ENCODE measurements at regions not wholly inside any gene's neighbourhood (a gene's known extent, or its start where the extent isn't known, plus 50 kb on each side); places are given as distances from the start of the nearest gene placed in this dataset.

DNA sequence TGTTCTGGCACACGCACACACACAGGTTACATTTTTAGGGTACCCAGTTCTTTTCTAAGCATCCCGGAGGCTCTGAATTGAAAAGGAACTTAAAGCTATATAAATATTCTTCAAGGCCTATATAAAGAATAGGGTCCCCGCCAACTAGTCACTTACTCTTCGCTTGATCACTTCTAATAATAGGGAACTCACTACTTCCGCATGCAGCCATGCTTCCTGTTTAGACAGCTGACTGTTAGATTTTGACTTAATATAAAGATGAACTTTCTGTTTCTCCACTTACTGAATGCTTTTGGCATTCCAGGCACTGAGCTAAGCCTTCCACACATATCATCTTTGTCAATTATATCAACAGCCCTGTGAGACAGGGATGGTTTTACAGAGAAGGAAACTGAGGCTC is 259.6 kb downstream of the TSHZ3 start:
- no peak for DNase-seq

DNA sequence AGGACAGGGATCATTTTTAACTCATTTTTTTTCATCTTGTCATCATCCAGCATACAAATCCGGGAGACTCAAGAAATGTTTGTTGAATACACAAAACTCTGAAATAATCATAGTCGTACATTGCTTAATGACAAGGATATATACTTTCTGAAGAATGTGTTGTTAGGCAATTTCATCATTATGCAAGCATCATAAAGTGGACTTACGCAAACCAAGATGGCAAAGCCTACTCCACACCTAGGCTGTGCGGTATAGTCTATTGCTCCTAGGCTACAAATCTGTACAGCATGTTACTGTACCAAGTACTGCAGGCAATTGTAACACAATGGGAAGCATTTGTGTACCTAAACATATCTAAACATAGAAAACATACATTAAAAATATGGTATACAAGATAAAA is 264.1 kb downstream of the TSHZ3 start:
- DNase-seq: no peak

DNA sequence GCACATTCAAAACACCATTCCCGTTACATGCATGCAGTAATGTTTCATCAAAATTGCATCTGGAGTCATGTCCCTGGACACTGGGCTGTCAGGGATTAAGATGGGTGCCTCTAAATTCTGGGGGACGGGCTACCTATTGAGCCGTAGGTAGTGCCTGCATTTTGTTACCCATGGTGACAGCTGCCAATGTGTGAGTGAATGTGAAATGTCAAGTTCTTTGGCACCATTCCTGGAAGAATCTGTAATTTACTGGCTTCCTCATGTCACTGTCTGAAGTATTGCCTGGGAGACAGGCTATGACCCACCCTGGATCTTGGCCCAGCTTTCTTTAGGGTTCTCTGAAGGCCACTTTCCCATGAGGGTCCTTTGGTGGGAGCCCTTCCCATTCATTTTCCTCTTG is 266.1 kb downstream of the TSHZ3 start:
- DNase-seq: no peak

DNA sequence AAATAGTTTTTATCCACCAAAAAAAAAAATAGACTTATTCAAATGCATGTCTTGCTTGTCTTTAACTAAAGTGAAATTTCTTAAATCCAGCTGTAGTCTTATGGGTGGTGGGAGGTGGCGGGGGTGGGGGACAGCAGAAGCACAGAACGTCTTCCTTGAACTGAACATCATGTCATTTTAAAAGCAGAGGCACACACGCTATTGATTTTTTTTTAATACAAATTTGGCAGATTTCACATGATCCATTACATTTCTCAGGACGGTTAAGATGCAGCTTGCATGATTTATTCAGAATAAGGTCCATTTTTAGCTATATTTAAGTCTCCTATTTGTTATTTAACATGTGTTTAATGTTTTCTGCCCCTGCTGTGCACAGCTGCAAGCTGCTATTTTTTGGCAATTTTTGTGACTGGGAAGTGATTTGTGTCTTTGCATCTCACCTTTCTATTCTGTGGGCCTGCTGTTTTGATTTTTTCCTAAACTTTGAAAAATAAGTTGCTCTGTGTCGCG is 274.0 kb downstream of the TSHZ3 start:
- no peak for DNase-seq

DNA sequence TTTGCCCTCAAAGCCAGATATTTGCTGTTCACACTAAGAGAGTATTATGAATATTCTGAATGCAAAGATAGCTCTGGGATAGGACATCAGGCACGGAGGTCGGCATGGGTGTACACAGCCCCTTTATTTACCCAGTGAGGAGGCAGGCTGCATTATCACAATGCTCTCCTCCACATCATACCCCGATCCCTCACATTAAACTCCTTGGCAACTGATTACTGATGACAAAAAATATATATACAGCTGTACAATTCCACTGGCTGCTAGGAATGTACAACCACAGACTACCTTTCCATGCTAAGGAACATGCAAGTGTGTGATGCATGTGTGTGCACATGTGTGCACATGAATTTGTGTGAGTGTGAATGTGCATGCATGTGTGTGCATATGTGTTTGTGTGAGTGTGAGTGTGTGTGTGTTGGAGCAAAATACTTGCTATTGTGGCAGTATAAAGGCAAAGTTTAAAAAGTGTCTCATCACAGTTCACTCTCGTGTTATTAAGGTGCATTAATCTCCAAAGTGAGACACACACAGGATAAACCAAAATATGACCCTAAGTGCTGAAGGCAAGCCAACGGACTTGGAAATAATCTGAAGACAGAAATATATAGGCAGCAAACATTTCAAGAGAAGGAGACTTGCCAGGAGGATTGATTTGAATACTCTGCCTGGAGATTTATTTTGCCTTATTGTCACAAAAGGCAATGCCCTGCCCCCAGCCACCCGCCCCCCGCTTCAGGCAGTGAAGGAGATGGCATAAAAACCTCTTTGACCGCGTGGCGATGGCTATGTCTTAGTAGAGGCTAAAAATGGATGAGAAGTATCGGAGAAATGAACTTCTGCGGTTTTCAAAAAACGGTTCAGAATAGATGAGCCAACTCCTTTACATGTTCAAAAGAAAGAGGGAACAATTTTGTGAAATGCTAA is 274.8 kb downstream of the TSHZ3 start:
- no peak for DNase-seq

DNA sequence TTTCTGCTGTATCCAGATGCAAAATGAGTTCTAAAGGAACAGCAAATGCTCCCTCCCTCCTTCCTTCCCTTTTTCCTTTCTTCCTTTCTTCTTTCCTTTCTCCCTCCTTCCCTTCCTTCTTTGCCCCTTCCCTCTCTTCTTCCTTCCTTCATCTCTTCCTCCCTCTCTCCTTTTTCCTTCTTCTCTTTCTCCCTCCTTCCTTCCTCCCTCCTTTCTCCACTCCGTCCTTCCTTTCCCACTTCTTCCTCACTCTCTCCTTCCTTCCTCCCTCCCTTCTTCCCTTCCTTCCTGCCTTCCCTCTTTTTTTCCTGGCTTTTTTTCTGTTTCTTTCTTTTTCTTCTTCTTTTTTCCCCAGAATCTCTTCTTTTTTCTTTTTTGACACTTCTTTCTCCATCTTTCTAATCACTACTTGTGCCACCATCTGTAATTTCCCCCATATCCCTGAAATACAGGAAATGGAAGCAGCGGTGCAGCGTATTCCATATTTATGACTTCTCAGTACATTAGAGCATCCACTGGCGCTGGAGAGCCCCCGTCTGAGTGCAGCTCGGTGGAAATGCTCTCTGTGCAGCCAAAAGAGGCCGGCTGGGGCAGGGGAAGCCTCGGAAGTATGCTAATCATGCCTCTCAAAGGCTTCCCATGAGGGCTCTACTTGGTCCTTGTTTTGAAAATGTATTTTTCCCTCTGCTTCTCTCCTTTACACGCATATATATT is 275.6 kb downstream of the TSHZ3 start:
- no peak for DNase-seq

DNA sequence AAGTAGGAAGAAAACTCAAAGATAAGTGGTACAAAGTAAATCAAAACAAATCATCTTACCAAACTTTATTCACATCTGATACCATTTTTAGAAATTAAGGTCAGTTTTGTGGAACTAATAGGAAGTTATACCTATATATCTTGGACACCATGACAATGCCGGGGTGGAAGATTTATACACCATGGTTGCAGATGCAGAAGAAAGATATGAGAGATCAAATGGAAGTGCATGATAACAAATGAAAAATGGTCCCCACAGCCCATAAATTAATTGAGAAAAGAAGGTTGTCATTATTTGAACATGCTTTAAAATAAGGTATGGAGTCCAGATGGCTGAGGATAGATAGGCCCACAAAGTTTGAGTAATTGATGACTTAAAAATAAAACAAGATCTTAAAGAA is 276.8 kb downstream of the TSHZ3 start:
- no peak for DNase-seq

DNA sequence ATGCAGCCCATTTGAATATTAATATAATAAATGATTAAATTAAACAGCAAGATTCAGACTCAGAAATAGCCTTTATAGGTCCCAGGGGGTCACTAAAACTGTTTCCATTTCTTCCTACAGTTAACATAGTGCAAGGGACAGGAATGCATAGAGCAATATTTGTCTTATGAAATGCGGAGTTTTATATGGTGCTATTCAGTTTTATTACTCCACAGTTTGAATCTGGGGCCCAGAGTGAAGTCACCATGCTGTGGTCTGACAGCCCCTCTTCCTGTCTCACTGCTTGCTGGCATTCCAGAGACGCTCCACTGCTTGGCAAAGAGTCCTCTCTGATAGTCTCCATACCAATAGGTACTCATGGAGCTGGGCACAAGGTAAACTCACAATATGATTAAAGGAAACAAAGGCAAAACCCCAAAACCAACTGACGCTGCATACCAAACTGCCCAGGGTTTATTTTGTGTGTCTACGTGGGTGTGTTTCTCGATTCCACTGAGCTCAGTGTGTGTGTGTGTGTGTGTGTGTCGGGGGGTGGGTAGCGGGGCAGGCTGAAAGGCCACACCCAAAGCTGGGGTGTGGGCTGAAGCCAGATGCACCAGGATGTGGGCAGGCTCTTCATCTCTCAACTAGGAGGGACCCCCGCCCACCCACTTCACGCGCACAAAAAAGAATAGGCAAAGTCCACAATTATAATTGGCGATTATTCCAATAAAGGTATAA is 277.9 kb downstream of the TSHZ3 start:
- no peak for DNase-seq

DNA sequence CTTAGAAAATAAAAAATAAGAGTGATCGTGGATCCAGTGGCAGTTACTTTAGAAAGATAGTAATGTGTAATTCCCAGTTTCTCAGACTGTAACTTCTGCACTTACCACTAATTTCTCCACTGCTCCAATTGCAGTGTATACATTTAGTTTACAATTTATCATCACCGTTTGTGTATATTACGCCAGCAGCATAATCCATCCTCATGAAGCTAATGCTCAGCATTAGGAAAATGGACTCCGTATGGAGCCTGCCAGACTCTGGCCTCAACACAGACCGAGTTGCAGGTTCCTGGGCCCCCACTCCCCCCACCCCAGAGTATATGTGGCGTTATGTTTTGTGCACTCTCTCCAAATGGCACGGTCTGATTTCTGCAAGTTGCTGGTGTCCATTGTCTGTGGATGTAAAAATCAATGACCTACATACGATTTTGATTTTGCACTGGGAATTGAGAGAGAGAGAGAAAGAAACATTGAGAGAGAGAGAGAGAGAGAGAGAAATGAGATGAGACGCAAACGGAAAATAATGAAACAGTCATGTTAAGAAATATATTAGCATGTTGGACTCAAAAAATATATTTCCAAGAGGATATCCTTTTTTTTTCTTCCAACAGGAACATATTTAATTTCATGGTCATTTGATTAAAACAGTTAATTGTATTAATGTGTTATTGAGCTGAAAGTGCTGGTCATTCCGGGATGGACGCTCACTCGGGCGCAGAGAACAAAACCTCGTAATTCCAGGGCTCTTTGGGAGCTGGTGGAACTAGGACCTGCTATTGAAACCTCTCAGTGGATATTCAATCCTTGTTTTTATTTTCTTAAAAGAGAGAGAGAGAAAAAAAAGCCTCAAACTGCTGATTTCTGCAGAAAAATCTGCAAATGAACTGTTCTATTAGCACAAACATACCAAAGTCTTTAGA is 278.8 kb downstream of the TSHZ3 start:
- no peak for DNase-seq

DNA sequence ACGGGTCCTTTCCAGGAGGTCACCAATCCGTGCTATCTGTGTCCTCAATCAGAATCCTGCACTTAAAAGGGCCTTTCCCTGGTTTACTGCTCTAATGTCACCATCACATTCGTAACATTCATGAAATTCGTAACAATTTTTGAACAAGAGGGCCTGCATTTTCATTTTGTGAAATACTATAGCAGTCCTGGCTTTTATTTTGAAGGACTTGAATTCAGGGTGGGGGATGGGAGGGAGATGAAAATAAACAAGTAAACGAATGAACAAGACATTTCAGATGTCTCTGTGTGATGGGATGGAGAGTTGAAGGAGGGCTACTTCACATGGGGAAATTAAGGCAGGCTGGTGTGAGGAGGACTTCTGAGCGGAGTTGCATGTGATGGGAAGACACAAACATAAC is 281.0 kb downstream of the TSHZ3 start:
- DNase-seq: no peak

DNA sequence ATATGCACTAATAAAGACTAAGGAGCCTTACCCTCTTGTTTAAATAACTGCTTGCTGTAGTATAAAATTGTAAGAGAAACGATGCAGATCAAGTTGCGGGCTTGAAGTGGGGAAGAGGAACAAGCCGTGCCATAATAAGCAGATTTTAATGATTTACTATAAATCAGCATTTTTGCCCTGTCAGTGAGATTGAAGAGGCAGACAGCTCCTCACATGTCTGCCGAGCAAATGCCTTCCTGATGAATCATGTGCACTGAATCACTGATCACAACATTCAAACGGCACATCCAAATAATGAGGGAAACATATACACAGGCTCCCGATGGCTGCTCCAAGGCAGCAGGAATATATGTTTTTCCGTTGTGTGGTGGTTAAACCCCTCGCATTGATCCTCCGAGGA is 282.9 kb downstream of the TSHZ3 start:
- DNase-seq: no peak

DNA sequence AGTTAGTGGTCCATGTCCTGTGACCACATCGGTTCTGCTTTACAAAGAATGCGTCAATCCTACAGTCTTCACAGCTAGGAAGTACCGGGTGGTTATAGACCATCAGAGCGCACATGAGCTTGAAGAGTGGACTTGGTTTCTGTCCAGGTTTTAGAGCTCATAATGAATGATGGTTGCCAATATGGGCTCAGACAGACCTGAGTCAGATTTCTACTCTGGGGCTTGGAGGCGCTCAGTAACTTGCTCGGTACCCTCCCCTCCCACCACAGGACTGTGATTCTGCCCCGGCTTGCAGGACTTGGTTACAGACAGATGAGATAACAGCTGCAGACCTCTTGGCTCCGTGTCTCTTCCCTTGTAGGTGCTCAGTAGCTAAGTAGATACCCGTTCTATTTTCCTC is 284.7 kb downstream of the TSHZ3 start:
- DNase-seq: no peak

DNA sequence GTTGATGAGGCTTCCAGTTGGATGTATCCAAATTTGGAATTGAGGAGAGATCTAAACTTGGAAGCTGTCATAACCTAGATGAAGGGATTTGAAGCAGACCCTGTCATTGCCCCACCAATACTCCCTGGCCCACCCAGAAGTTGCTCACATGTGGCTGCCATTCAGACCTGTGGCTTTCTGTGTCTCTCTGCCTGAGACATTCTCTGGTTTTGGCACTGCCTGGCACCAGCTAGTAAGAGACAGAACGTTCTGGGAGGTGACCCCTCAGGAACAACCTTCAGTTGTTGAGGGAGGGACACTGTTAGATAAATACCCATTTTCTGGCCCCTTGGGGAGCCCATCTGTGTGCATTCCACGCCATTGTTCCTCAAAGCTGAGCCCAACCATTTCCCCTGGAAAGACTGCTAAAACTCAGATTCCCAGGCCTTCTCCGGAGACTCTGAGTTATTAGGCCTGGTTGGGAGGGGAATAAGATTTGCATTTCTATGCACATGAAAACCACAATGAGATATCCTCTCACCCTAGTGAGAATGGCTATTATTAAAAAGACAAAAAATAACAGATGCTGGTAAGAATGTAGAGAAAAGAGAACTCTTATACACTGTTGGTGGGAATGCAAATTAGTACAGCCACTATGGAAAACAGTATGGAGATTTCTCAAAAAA is 290.4 kb downstream of the TSHZ3 start:
- no peak for DNase-seq

DNA sequence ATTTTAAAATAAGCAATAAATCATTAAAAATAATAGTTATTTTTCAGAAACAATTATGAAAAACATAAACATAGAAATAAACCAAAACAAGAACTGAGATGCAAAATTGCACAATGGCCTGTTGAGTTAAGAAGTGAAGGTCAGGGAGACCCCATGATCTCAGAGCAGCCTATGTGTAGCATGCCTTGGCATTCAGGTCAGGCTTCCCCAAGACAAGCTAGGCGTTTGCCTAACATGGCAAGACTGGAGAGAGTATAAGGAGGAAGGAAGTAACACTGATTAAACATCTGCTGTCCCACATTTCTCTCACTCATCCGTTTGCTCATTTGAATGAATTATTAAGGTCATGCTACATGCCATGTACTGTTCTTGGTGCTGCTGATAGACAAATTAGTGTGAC is 291.8 kb downstream of the TSHZ3 start:
- no peak for DNase-seq

DNA sequence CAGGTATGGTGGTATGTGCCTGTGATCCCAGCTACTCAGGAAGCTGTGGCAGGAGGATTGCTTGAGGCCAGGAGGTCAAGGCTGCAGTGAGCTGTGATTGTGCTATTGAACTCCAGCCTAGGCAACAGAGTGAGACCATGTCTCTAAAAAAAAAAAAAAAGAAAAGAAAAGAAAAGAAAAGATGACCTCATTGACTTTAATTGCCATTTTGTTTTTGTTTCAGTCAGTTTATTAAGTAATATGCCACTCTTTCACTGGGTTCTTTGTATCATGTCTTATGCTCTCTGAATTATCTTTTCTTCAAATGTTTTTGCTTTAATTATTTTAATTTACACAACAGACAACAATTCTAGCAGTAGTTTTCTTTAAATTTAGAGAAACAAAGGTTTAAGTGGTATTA is 293.8 kb downstream of the TSHZ3 start:
- no peak for DNase-seq

DNA sequence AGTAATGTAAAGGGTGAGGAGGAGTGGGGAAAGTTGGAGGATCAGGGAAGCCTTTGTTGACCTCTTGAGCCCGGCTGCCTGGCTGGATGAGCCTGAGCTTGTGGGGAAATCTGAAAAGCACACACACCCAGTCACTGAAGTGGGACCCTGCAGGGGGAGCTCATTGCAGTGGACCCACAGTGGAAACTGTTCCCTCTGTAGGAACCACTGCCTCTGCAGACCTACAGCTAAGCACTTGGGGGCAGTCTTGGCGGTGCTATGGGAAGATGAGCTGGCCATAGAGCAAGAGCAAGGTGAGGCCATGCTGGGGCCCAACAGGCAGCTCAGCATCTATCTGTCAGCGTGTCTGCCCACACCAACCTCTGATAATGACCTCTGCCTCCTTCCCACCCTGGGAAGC is 294.8 kb downstream of the TSHZ3 start:
- peak; percentile 32 to 45 for DNase-seq

DNA sequence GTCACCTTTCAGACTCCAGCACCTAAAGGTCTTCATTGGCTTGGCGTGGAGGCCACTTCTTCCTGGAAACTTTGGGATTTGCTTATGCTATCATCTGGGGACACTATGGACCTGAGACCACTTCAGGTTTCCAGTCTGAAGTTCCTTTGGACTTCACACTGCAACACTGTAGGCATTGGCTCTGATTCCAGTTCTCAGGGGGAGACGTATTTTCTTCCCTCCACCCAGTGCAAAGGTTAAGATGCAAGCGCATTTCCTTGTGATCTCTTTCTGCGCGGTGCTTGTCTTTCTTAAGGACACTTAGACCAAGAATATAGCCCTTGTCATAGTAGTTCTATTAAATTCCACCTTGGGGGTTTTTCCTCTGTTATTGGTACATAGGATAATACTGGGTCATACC is 299.8 kb downstream of the TSHZ3 start:
- no peak for DNase-seq

DNA sequence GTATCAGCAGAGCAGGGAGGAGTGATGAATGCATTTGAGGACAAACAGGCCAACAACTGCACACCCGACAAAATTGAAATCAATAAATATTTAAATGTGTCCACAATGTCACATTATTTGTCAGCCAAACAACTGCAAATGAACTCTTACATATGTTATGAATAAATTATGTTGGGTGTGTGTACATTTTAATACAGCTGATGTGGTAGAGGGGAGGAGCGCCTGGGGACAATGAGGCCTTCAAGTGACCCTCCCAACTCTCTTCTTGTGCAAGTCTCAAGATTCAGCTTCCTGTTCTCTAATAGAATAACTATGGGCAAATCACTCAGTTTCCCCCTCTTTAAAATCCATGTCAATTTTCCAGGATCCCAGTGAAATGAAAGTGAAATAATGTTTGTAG is 303.2 kb downstream of the TSHZ3 start:
- no peak for DNase-seq

DNA sequence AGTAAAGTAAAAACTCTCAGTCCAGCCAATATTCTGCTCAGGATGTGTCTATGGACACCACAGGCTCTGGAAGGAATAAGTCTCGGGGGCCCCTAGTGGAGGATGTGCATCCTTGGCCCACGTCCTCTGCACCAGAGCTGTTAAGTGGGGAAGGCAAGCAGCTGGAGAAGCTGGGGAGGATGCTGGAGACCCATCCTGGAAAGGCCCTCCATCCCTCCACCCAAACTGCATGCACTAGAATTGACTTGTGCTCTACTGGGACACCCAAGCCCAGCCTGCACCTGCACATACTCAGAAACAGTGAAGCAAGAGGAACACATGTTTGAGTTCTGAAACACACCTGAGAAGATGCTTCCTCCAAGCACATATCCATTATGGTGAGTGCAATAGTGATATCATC is 307.8 kb downstream of the TSHZ3 start:
- DNase-seq: no peak

DNA sequence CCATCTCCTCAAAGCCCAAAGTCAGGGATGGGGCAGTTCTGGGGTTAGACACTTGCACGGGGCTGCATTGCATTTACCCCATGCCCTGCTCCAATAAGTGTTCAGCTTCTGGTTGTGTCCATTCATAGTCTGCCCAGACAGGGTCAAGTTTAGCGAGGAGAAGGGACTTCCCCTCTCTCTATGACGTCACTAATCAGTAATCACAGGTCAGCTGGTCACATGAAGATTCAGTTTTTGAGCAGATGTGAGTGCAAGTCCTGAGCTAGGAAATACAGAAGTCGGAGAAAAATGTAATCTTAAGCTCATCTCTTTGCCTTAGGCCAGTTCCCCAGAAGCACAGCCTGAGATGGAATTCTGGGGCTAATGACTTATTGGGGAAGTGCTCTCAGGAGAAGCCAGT is 310.1 kb downstream of the TSHZ3 start:
- no peak for DNase-seq

DNA sequence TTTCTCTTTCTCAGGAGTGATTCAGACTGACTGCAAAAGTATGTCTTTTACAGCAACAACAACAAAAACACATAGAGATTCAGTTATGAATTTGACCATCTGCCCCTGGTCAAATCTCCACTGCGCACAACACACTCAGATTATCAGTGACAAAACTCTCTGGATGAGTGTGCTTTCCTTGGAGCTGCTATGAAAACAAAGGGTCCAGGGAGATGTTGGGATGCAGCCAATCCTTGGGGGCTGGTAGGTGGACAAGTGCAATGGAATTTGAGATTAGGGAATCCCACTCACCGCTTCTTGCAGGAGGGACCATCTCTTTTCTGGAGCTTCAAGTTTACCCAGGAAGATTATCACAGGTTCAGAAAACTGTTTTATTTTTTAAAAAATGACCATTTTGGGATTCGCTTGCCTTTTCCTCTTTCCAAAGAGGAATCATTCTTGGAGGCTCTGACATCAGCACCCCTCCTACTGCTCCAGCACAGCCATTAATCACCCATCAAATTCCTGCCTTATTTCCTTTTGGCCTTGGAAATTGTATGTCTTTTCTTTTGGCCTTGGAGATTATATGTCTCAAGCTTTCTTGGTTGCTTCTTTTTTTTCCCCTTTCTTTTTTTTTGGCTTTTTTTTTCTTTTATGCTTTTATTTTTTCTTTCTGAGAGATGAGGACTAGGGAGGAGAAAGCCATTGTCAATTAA is 311.8 kb downstream of the TSHZ3 start:
- DNase-seq: no peak
